ENCODE measurements at regions not wholly inside any gene's neighbourhood (a gene's known extent, or its start where the extent isn't known, plus 50 kb on each side); places are given as distances from the start of the nearest gene placed in this dataset.
A peak's percentile ranks its signal among the peaks of the same experiment; 100 is the strongest.

DNA sequence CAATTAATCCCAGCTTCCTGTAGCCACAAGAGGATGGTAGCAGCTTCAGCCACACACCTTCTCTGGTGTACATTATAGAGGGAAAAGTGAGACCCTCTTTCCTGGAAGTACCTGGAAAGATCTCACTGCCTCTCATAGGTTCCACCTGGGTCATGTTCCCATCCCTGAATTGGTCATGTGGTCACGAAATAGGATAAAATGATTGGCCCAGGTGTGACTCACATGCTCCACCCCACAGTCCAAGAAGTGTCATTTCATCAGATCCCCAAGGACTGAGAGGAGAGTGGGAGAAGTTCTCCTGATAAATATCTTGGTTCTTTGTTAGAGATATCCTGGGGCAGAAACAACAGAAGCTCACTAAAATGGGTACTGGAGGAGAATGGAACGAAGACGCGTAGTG lies 142.4 kb downstream of the QRSL1 start:
- H3K9ac ChIP-seq (ENCODE audit: low read depth in 1 of 2, low read length in 2 of 2): no peak overlapping the region
- peak overlapping the region in 1 of 2 donors; percentile 5 for H3K27ac ChIP-seq (ENCODE audit: low read depth in 1 of 2, low read length in 2 of 2)
- no peak for DNase-seq (ENCODE audit: low spot score)
- peaks cover 0 to 24% (median 17%) of the 10 kb centered on the region in 4 donors for H3K36me3 ChIP-seq (ENCODE audit: control insufficient read depth in 4 of 4, insufficient read depth in 3 of 4, low read depth in 1 of 4, low read length in 3 of 4)
- no peaks in the 10 kb centered on the region for H3K27me3 ChIP-seq (ENCODE audit: control insufficient read depth in 4 of 4, insufficient read depth in 4 of 4, low read length in 3 of 4)
- no peak overlapping the region for H3K4me3 ChIP-seq (ENCODE audit: low read depth in 1 of 3, low read length in 3 of 3)
- peaks cover 3 to 42% (median 16%) of the 10 kb centered on the region in 4 donors for H3K4me1 ChIP-seq (ENCODE audit: control insufficient read depth in 4 of 4, insufficient read depth in 4 of 4, low read length in 3 of 4)
- TF ChIP-seq RAD21 (IDR thresholded peaks at IDR 0.05) (no peak), JUND (IDR thresholded peaks at IDR 0.05) (no peak), FOXA2 (IDR thresholded peaks at IDR 0.05) (no peak), FOXA1 (IDR thresholded peaks at IDR 0.05) (no peak), SP1 (IDR thresholded peaks at IDR 0.05) (no peak), TAF1 (conservative IDR thresholded peaks at IDR 0.05) (no peak), GABPA (IDR thresholded peaks at IDR 0.05 in 1 of 2, conservative IDR thresholded peaks at IDR 0.05 in 1 of 2) (no peak), YY1 (IDR thresholded peaks at IDR 0.05) (no peak)
- TF ChIP-seq, protein P1, sequence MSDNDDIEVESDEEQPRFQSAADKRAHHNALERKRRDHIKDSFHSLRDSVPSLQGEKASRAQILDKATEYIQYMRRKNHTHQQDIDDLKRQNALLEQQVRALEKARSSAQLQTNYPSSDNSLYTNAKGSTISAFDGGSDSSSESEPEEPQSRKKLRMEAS (IDR thresholded peaks at IDR 0.05): no peak
- WGBS: 98% methylated on average over 4 of the region's 4 CpGs
- H3K9me3 ChIP-seq (ENCODE audit: control insufficient read depth in 4 of 4, low read length in 3 of 4): peaks cover 0 to 4% (median 0%) of the 10 kb centered on the region in 4 donors

DNA sequence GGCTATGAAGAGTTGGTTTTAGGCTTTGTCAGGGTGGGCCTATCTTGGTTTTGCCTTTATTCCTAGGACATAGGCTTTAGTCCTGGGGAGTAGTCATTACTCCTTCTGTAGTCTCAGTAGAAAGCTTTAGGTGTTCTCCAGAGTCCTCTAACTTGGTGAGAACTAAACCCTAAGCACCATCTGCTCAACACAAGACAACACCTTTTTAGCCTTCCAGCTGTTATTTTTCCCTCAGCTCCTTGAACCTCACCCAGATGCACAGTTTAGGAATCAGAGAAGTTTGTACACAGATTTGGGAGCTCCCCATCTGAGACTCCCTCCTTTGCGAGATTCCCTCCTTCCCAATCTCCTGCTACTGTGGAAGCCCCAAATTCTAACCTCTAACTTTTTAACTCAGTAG lies 141.3 kb downstream of the QRSL1 start:
- 94% methylated on average over 1 of the region's 1 CpG for WGBS
- no peak overlapping the region for H3K9ac ChIP-seq (ENCODE audit: low read depth in 1 of 2, low read length in 2 of 2)
- TF ChIP-seq GABPA (IDR thresholded peaks at IDR 0.05 in 1 of 2, conservative IDR thresholded peaks at IDR 0.05 in 1 of 2): no peak
- TF ChIP-seq, protein P2, sequence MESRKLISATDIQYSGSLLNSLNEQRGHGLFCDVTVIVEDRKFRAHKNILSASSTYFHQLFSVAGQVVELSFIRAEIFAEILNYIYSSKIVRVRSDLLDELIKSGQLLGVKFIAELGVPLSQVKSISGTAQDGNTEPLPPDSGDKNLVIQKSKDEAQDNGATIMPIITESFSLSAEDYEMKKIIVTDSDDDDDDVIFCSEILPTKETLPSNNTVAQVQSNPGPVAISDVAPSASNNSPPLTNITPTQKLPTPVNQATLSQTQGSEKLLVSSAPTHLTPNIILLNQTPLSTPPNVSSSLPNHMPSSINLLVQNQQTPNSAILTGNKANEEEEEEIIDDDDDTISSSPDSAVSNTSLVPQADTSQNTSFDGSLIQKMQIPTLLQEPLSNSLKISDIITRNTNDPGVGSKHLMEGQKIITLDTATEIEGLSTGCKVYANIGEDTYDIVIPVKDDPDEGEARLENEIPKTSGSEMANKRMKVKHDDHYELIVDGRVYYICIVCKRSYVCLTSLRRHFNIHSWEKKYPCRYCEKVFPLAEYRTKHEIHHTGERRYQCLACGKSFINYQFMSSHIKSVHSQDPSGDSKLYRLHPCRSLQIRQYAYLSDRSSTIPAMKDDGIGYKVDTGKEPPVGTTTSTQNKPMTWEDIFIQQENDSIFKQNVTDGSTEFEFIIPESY (IDR thresholded peaks at IDR 0.05): no peak
- TF ChIP-seq NR2F2 (IDR thresholded peaks at IDR 0.05): no peak
- no peak for TF ChIP-seq HNF4A (conservative IDR thresholded peaks at IDR 0.05)
- no peak for TF ChIP-seq SP1 (IDR thresholded peaks at IDR 0.05)
- TF ChIP-seq, protein P3, sequence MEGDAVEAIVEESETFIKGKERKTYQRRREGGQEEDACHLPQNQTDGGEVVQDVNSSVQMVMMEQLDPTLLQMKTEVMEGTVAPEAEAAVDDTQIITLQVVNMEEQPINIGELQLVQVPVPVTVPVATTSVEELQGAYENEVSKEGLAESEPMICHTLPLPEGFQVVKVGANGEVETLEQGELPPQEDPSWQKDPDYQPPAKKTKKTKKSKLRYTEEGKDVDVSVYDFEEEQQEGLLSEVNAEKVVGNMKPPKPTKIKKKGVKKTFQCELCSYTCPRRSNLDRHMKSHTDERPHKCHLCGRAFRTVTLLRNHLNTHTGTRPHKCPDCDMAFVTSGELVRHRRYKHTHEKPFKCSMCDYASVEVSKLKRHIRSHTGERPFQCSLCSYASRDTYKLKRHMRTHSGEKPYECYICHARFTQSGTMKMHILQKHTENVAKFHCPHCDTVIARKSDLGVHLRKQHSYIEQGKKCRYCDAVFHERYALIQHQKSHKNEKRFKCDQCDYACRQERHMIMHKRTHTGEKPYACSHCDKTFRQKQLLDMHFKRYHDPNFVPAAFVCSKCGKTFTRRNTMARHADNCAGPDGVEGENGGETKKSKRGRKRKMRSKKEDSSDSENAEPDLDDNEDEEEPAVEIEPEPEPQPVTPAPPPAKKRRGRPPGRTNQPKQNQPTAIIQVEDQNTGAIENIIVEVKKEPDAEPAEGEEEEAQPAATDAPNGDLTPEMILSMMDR (IDR thresholded peaks at IDR 0.05; ENCODE audit: low read depth, low read length, missing input control): no peak
- no peak for TF ChIP-seq TAF1 (conservative IDR thresholded peaks at IDR 0.05)
- TF ChIP-seq, protein P1 (IDR thresholded peaks at IDR 0.05): no peak
- TF ChIP-seq FOXA1 (IDR thresholded peaks at IDR 0.05): no peak
- TF ChIP-seq FOXA2 (IDR thresholded peaks at IDR 0.05): no peak
- TF ChIP-seq, protein P4, sequence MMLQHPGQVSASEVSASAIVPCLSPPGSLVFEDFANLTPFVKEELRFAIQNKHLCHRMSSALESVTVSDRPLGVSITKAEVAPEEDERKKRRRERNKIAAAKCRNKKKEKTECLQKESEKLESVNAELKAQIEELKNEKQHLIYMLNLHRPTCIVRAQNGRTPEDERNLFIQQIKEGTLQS (IDR thresholded peaks at IDR 0.05): no peak
- no peak for TF ChIP-seq HNF4G (IDR thresholded peaks at IDR 0.05)
- no peak for TF ChIP-seq EGR1 (IDR thresholded peaks at IDR 0.05; ENCODE audit: low read depth in 2 of 2)

More for the DNA sequence above, 141.3 kb downstream of the QRSL1 start:
- H3K4me3 ChIP-seq (ENCODE audit: low read depth in 1 of 3, low read length in 3 of 3): no peak overlapping the region
- H3K27me3 ChIP-seq (ENCODE audit: control insufficient read depth in 4 of 4, insufficient read depth in 4 of 4, low read length in 3 of 4): no peaks in the 10 kb centered on the region
- H3K4me1 ChIP-seq (ENCODE audit: control insufficient read depth in 4 of 4, insufficient read depth in 4 of 4, low read length in 3 of 4): peaks cover 3 to 52% (median 20%) of the 10 kb centered on the region in 4 donors
- peaks cover 0 to 24% (median 17%) of the 10 kb centered on the region in 4 donors for H3K36me3 ChIP-seq (ENCODE audit: control insufficient read depth in 4 of 4, insufficient read depth in 3 of 4, low read depth in 1 of 4, low read length in 3 of 4)
- peaks cover 0 to 4% (median 0%) of the 10 kb centered on the region in 4 donors for H3K9me3 ChIP-seq (ENCODE audit: control insufficient read depth in 4 of 4, low read length in 3 of 4)
- H3K27ac ChIP-seq (ENCODE audit: low read depth in 1 of 2, low read length in 2 of 2): no peak overlapping the region
- DNase-seq (ENCODE audit: low spot score): no peak
